ENCODE measurements at regions not wholly inside any gene's neighbourhood (a gene's known extent, or its start where the extent isn't known, plus 50 kb on each side); places are given as distances from the start of the nearest gene placed in this dataset.

DNA sequence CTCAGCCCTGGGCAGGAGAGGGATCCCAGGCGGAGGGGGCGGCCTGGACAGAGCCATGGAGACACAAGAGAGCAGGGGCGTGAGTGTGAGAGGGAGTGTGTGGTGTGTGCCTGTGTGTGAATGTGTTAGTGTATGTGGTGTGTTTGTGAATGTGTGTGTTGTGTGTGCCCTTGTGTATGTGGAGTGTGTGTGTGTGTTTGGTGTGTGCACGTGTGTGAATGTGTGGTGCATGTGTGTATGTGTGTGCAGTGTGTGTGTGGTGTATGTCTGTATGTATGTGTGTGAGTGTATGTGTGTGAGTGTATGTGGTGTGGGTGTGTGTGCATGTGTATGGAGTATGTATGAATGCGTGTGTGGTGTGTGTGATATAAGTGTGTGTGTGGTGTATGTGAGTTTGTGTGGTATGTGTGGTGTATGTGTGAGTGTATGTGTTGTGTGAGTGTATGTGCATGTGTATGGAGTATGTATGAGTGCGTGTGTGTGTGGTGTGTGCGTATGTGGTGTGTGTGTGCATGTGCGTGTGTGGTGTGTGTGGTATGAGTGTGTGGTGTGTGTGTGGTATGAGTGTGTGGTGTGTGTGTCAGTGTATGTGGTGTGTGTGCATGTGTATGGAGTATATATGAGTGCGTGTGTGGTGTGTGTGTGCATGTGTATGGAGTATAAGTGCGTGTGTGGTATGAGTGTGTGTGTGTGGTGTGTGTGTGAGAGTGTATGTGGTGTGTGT, 175.2 kb upstream of the AFDN start (continued):
- TF ChIP-seq, protein P1, sequence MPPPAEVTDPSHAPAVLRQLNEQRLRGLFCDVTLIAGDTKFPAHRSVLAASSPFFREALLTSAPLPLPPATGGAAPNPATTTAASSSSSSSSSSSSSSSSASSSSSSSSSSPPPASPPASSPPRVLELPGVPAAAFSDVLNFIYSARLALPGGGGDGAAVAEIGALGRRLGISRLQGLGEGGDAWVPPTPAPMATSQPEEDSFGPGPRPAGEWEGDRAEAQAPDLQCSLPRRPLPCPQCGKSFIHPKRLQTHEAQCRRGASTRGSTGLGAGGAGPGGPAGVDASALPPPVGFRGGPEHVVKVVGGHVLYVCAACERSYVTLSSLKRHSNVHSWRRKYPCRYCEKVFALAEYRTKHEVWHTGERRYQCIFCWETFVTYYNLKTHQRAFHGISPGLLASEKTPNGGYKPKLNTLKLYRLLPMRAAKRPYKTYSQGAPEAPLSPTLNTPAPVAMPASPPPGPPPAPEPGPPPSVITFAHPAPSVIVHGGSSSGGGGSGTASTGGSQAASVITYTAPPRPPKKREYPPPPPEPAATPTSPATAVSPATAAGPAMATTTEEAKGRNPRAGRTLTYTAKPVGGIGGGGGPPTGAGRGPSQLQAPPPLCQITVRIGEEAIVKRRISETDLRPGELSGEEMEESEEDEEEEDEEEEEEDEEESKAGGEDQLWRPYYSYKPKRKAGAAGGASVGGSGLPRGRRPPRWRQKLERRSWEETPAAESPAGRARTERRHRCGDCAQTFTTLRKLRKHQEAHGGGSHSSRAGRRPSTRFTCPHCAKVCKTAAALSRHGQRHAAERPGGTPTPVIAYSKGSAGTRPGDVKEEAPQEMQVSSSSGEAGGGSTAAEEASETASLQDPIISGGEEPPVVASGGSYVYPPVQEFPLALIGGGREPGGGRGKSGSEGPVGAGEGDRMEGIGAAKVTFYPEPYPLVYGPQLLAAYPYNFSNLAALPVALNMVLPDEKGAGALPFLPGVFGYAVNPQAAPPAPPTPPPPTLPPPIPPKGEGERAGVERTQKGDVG (CRISPR knock-in tag; IDR thresholded peaks at IDR 0.05; ENCODE audit: borderline replicate concordance) = no peak
- TF ChIP-seq NFKB2 (CRISPR knock-in tag; IDR thresholded peaks at IDR 0.05; ENCODE audit: borderline replicate concordance) = no peak
- TF ChIP-seq ZNF772 (CRISPR knock-in tag; IDR thresholded peaks at IDR 0.05) = no peak; the same call in 1 of the 2 replicates
- no peak for TF ChIP-seq NFIB (CRISPR knock-in tag; IDR thresholded peaks at IDR 0.05; ENCODE audit: borderline replicate concordance)
- TF ChIP-seq, protein P2, sequence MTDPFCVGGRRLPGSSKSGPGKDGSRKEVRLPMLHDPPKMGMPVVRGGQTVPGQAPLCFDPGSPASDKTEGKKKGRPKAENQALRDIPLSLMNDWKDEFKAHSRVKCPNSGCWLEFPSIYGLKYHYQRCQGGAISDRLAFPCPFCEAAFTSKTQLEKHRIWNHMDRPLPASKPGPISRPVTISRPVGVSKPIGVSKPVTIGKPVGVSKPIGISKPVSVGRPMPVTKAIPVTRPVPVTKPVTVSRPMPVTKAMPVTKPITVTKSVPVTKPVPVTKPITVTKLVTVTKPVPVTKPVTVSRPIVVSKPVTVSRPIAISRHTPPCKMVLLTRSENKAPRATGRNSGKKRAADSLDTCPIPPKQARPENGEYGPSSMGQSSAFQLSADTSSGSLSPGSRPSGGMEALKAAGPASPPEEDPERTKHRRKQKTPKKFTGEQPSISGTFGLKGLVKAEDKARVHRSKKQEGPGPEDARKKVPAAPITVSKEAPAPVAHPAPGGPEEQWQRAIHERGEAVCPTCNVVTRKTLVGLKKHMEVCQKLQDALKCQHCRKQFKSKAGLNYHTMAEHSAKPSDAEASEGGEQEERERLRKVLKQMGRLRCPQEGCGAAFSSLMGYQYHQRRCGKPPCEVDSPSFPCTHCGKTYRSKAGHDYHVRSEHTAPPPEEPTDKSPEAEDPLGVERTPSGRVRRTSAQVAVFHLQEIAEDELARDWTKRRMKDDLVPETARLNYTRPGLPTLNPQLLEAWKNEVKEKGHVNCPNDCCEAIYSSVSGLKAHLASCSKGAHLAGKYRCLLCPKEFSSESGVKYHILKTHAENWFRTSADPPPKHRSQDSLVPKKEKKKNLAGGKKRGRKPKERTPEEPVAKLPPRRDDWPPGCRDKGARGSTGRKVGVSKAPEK (CRISPR knock-in tag; IDR thresholded peaks at IDR 0.05; ENCODE audit: borderline replicate concordance) = no peak
- TF ChIP-seq, protein P3, sequence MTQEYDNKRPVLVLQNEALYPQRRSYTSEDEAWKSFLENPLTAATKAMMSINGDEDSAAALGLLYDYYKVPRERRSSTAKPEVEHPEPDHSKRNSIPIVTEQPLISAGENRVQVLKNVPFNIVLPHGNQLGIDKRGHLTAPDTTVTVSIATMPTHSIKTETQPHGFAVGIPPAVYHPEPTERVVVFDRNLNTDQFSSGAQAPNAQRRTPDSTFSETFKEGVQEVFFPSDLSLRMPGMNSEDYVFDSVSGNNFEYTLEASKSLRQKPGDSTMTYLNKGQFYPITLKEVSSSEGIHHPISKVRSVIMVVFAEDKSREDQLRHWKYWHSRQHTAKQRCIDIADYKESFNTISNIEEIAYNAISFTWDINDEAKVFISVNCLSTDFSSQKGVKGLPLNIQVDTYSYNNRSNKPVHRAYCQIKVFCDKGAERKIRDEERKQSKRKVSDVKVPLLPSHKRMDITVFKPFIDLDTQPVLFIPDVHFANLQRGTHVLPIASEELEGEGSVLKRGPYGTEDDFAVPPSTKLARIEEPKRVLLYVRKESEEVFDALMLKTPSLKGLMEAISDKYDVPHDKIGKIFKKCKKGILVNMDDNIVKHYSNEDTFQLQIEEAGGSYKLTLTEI (CRISPR knock-in tag; conservative IDR thresholded peaks at IDR 0.05) = no peak
- TF ChIP-seq ATRX (CRISPR knock-in tag; IDR thresholded peaks at IDR 0.05; ENCODE audit: borderline replicate concordance) = no peak
- TF ChIP-seq, protein P4, sequence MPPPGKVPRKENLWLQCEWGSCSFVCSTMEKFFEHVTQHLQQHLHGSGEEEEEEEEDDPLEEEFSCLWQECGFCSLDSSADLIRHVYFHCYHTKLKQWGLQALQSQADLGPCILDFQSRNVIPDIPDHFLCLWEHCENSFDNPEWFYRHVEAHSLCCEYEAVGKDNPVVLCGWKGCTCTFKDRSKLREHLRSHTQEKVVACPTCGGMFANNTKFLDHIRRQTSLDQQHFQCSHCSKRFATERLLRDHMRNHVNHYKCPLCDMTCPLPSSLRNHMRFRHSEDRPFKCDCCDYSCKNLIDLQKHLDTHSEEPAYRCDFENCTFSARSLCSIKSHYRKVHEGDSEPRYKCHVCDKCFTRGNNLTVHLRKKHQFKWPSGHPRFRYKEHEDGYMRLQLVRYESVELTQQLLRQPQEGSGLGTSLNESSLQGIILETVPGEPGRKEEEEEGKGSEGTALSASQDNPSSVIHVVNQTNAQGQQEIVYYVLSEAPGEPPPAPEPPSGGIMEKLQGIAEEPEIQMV (CRISPR knock-in tag; IDR thresholded peaks at IDR 0.05; ENCODE audit: low read depth) = peak; percentile 29; the same call in 1 of the 2 replicates
- TF ChIP-seq RAD21 (CRISPR knock-in tag; IDR thresholded peaks at IDR 0.05) = no peak
- peak; percentile 21; the same call in 1 of the 2 replicates for TF ChIP-seq SAFB2 (CRISPR knock-in tag; IDR thresholded peaks at IDR 0.05; ENCODE audit: borderline replicate concordance, low read depth)
- TF ChIP-seq, protein P5, sequence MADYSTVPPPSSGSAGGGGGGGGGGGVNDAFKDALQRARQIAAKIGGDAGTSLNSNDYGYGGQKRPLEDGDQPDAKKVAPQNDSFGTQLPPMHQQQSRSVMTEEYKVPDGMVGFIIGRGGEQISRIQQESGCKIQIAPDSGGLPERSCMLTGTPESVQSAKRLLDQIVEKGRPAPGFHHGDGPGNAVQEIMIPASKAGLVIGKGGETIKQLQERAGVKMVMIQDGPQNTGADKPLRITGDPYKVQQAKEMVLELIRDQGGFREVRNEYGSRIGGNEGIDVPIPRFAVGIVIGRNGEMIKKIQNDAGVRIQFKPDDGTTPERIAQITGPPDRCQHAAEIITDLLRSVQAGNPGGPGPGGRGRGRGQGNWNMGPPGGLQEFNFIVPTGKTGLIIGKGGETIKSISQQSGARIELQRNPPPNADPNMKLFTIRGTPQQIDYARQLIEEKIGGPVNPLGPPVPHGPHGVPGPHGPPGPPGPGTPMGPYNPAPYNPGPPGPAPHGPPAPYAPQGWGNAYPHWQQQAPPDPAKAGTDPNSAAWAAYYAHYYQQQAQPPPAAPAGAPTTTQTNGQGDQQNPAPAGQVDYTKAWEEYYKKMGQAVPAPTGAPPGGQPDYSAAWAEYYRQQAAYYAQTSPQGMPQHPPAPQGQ (CRISPR knock-in tag; IDR thresholded peaks at IDR 0.05; ENCODE audit: borderline replicate concordance) = peak; percentile 82; the same call in 1 of the 2 replicates
- TF ChIP-seq YY1 (IDR thresholded peaks at IDR 0.05; ENCODE audit: insufficient read depth, insufficient replicate concordance, low read depth, low read length) = no peak
- TF ChIP-seq CHCHD3 (CRISPR knock-in tag; IDR thresholded peaks at IDR 0.05) = no peak
- TF ChIP-seq ZSCAN29 (CRISPR knock-in tag; conservative IDR thresholded peaks at IDR 0.05) = no peak
